KBM-7 (cell line): ENCODE measurements at regions not wholly inside any gene's neighbourhood (a gene's known extent, or its start where the extent isn't known, plus 50 kb on each side); places are given as distances from the start of the nearest gene placed in this dataset.

Experiments
- DNase-seq: peaks from one replicate; pipeline ENCODE4 v3.0.0-alpha.2; 2015
- in situ Hi-C: fragments of 300-500 bp; cut with MboI; formaldehyde crosslinking; loops from 2 replicates; pipeline ENCODE4 v1.14.3; 2020; ENCODE audit warnings: low sequenced_read_pairs, low pct_unique_long_range_greater_than_20kb, mixed read lengths

DNA sequence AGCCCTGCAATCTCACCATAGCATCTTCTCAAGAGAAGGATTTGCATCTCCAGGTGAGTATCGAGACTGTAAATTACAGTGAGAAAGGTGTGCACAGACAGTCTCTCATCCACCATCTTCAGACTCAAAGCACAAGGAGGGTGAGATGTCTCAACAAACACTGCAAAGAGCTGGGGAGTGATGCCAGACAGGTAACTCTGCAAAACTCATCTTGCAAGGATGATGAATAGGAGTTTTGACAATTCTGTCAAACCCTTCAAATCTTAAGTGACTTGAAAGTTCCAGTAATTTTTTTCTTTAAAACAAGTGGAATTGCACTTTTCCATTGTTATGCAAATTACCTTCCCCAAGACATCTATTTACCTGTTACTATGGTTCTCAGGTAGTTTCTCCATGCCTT is 277.2 kb upstream of the VCX3A start:
- DNase-seq: no peak
- in situ Hi-C loops: no loop called here

DNA sequence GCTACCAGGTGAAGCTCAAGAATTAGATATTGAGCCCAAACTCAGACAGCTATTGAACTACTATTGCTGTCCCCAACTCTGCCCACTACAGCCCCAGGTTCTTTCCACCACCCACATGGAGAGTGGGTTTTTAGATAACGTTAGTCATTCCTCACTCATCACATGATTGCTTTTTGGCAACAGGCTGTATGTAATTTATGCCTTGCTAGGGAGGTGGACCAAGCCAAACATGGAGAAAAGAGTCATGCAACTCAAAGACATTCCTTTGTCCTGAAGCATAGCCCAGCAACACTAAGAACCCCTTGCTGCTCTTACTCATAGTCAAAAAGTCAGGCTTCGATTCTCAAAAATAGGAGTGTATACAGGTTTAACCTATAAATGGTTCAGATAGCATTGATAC is 275.9 kb upstream of the VCX3A start:
- DNase-seq: no peak
- in situ Hi-C loops: no loop called here

- in situ Hi-C loops: no loop called here
- no peak for DNase-seq
Observed at GRCh38 chrX:6803607-6804006, 268.7 kb upstream of the VCX3A start.

DNA sequence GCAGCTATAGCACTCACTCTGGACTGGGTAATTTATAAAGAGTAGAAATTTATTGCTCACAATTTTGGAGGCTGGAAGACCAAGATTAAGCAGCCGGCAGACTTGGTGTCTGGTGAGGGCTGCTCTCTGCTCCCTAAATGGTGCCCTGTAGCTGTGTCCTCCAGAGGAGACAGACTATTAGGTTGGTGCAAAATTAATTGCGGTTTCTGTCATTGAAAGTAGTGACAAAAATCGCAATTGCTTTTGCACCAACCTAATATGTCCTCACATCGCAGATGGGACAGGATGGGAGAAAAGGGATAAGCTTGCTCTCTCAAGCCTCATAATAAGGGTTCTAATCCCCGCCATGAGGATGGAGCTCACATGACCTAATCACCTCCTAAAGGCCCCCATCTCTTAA is 258.1 kb upstream of the VCX3A start:
- in situ Hi-C loops: no loop called here
- DNase-seq: no peak

DNA sequence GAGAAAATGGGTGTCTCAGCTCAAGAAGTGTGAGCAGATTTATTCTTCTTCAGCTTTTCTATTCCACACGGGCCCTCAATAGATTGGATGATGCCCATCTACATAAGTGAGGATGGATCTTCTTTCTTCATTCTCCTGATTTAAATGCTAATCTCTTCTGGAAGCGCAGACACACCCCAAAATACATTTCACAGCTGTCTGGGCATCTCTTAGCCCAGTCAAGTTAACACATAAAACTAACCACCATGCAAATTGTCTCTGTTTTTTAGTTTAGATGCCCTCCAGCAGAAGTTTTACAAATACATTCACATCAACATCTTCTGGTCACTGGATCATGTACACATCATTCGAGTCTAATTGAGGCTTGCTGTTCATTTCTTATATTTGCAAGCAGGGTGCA is 249.0 kb upstream of the VCX3A start:
- in situ Hi-C loops: no loop called here
- no peak for DNase-seq

DNA sequence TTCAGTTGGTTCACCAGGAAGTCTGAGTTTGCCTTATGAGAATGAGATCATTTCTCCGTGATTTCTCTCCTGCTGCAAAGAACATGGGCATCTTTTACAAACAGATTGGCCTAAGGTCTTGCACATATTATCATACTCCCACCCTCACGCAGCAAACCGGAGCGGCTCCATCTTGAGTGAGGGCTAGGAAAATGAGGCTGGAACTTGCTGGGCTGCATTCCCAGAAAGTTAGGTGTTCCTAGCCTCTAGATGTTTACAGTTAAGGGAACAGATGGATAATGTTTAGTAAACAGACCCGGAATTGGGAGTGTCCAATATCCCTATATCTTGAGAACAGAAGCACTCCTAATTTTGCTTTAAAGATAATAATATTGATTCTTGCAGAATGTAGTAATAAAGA is 247.9 kb upstream of the VCX3A start:
- in situ Hi-C loops: no loop called here
- no peak for DNase-seq

GRCh38 chrX:6778544-6779503 is 243.9 kb upstream of the VCX3A start:
- in situ Hi-C loops: no loop called here
- no peak for DNase-seq

DNA sequence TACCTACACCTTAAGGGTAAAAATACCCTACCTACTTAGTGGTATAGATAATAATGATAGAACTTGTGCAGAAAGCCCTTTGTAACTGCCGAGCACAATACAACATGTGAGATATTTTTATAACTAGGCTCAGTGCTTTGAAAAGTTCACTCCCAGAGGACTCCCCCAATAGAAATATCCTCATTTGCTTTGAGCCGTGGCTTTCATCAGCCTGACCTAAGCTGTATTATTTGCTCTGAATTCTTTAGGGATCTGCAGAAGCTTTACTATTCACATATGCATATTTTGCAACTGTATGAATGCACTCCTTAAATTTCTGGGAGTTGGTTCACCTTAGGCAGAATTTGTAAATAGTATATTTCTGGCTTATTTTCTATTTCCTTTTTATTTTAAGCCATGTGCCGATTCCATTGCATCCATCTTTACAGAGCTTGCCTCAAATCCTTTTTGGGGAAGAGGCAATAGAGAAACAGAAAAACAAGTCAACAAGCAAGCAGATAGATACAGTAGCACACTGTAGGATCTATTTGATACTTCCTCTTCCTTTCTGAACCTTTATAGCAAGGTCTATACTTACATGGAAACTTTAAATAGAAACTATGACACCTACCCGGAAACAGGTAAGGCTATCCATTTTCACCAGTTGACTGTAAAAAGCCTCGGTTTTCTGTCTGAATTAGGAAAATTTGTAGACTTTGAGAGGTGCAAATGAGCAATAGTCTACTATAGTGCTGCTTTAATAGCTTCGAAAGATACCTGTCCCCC is 242.5 kb upstream of the VCX3A start:
- in situ Hi-C loops: no loop called here
- no peak for DNase-seq

DNA sequence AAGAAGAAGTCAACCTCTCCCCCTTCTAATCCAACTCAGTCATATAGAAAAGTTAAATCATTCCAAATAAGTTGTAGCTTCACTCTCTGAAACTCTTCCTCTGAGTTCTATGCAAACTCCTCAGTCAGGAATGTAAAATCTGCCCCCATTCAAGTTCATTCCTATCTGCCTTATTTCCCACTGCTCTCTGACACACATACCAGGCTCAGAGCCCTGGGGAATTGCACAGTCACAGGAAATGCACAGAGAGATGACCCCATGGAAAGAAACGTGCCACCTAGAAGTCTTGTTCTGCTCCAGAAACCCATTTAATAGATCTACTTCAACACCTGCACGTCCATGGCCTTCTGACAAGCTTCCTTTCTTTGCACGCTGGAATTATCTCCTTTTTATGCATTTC is 236.0 kb upstream of the VCX3A start:
- in situ Hi-C loops: no loop called here
- no peak for DNase-seq

DNA sequence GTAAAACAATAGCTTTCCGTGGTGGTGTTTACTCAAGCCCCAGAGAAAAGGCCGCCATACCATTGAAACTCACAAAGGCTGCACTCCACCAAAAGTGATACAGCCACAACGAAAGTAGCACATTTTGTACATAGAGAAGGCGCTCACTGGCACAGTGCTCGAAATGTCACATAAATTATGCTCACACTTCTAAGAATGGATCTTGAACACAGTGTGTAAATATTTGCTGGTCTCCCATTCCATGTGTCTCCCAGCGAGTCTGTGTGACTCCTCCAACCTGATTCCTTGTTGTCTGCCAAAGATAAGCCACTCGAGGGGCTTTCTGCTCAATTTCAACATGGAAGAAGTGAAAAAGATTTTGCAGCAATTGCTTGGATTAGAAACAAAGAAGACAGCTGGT is 234.0 kb upstream of the VCX3A start:
- DNase-seq: no peak
- in situ Hi-C loops: no loop called here

GRCh38 chrX:6761251-6761650 is 226.3 kb upstream of the VCX3A start:
- in situ Hi-C loops: no loop called here
- DNase-seq: no peak

DNA sequence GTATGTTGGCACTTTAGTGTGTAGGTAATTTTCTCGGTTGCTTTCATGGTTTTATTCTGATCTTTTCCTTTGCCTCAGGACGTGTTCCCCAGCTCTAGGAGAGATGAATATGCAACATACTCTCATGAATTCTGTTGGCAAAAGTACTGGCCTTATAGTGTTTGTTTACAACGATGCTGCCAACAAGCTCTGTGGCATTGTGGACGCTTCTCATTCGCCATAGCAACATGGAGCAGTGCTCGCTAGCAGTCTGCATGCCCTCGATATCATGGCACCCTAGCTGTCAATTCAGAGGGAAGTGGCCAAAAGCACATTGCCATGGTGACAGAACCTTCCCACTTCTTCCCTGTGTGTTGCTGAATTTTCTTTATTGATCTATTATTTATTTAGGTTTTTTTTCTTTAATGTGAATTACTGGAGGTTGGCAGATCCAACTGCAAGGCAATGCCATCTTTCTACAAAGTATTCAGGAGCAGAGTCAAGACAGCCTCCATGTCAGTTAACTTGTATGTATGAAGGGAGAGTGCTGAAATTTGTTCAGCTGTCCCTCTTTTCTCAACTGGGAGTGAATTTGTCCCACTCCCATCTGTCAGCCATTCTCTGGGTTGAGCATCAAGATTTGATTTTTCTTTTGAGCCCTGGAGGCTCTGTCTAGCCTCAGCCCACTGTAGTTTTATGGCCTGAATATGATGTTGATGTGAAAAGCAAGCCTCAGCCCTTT is 224.9 kb upstream of the VCX3A start:
- in situ Hi-C loops: no loop called here
- no peak for DNase-seq

- DNase-seq: no peak
- in situ Hi-C loops: no loop called here
Observed at GRCh38 chrX:6758234-6758633, 223.3 kb upstream of the VCX3A start.

DNA sequence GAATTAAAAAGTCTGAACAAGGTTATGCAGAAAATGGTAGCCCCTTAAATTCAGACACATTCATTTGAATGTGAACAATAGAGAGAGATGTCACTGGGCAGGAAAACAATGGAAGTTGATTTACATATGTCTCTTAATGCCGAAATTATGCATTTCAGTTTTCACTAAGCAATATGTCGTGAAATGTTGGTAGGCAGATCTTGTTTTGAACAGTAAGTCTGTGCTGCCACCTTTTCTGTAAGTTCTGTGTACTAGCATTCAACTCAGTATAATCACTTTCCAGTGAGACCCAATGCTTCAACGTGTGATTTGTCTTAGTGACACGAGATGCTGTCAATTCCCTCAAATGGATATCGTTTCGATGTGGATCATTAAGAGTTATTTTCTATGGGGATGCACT is 222.7 kb upstream of the VCX3A start:
- in situ Hi-C loops: no loop called here
- no peak for DNase-seq

DNA sequence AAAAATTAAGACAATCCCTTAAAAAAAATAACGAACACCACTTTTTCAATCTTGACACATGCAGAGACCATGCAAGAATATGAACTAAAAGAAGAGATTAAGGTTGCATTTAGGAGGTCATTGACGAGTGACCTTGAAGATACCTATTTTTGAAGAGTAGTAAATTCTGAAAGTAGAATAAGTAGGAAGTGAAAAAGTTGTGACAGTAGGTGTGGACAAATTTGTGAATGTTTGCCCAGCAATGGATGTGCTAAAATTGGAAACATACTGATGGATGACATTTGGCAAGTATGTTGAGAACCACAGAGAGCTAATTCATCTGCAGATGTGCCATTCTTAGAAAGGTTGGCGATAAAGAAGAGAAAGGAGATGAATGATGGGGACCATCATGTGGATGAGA is 213.7 kb upstream of the VCX3A start:
- in situ Hi-C loops: no loop called here

DNA sequence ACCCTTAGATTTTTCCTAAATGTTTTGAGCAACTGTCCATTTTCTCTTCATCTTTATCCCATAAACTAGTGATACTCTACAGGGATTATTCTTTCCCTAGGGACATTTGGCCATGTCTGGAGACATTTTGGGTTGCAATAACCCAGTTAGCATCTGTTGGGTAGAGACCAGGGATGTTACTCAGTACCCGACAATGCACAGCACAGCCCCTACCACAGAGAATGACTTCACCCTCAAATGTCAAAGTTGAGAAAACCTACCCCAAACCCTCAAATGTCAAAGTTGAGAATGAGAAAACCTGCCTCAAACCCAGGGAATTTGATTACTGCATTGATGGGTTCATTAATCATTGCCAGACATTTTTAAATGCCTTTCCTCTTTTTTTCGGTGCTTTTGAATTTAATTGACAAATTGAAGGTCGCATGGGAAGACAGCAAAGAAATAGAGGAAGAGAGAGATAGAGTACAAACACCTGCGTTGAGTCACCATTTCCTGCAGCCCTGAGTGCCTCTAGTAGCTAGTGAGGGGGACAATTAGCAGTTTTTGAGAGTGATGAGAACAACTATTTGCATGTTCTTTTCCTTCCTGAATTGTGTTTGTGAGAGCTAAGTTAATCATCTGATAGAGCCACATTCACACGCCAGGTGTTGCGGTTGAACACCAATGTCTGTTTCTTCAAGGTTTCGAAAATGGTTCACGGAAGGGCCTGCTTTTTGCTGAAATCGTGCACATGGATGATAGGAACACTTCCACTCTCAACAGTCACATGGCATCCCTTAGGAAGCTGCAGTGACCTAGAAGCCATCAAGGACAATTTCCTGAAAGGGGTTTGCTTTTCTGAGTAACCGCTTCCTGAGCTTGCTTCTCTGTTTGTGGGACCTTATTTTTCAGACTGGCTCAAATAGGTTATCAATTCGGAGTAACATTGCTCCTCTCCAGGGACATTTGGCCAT is 203.9 kb upstream of the VCX3A start:
- no peak for DNase-seq
- in situ Hi-C loops: no loop called here

More for the DNA sequence above, 213.7 kb upstream of the VCX3A start:
- DNase-seq: no peak

- DNase-seq: no peak
- in situ Hi-C loops: no loop called here
Observed at GRCh38 chrX:6734844-6735634, 200.1 kb upstream of the VCX3A start.

- in situ Hi-C loops: no loop called here
- no peak for DNase-seq
Observed at GRCh38 chrX:6732101-6732500, 197.2 kb upstream of the VCX3A start.
